HEK293 (cell line): ENCODE measurements at regions not wholly inside any gene's neighbourhood (a gene's known extent, or its start where the extent isn't known, plus 50 kb on each side); places are given as distances from the start of the nearest gene placed in this dataset.

Experiments used
- KLF10 ChIP-seq: fragments of 450-650 bp; IDR thresholded peaks from 2 replicates; pipeline ENCODE4 v1.5.1; 2018; ENCODE audit warnings: missing biosample characterization, mild to moderate bottlenecking, missing genetic modification characterization
- TSHZ1 ChIP-seq: fragments of 450-650 bp; formaldehyde crosslinking; IDR thresholded peaks from 2 replicates; pipeline ENCODE4 v1.5.1; 2016; ENCODE audit warnings: missing biosample characterization, missing genetic modification characterization, borderline replicate concordance
- ZEB2 ChIP-seq: fragments of 450-650 bp; formaldehyde crosslinking; IDR thresholded peaks from 2 replicates; pipeline ENCODE4 v1.5.1; 2016; ENCODE audit warnings: missing biosample characterization, missing genetic modification characterization
- ZNF24 ChIP-seq: fragments of 450-650 bp; formaldehyde crosslinking; IDR thresholded peaks from 2 replicates; pipeline ENCODE4 v1.5.1; 2016; ENCODE audit warnings: missing biosample characterization, missing genetic modification characterization
- ZSCAN16 ChIP-seq: fragments of 450-650 bp; formaldehyde crosslinking; IDR thresholded peaks from 2 replicates; pipeline ENCODE4 v1.5.1; 2016; ENCODE audit warnings: missing biosample characterization, missing genetic modification characterization
- TF ChIP-seq, protein P1 (sequence below): fragments of 450-650 bp; formaldehyde crosslinking; IDR thresholded peaks from 2 replicates; pipeline ENCODE4 v1.5.1; 2016; ENCODE audit warnings: missing biosample characterization, missing genetic modification characterization

DNA sequence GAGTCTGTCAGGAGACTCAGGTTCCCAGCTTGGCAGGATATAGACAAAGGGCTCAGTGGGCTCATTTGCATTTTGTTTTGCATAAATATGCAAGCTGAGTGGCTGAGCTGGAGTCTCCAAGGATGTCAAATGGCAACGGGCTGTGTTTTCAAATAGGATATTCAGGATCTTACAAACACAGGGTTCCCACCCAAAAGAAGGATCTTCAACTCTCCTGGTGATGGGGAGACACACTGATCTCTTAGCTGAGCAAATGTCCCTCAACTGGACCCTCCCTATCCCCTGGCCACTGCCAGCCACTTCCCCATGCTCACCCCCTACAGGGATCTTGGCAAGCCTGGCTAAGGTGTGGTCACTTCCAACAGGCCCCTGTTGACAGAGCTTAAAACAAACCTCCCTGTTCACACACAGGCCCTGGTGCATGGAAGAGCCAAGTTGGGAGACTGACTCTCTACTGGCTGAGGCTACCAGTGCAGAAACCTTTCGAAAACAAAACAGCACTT is 61.6 kb downstream of the SOX9 start:
- no peak for TF ChIP-seq KLF10 (tag by site-specific recombination)
- TF ChIP-seq ZEB2 (tag by site-specific recombination), result no peak
- TF ChIP-seq, protein P1, sequence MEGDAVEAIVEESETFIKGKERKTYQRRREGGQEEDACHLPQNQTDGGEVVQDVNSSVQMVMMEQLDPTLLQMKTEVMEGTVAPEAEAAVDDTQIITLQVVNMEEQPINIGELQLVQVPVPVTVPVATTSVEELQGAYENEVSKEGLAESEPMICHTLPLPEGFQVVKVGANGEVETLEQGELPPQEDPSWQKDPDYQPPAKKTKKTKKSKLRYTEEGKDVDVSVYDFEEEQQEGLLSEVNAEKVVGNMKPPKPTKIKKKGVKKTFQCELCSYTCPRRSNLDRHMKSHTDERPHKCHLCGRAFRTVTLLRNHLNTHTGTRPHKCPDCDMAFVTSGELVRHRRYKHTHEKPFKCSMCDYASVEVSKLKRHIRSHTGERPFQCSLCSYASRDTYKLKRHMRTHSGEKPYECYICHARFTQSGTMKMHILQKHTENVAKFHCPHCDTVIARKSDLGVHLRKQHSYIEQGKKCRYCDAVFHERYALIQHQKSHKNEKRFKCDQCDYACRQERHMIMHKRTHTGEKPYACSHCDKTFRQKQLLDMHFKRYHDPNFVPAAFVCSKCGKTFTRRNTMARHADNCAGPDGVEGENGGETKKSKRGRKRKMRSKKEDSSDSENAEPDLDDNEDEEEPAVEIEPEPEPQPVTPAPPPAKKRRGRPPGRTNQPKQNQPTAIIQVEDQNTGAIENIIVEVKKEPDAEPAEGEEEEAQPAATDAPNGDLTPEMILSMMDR (tag by site-specific recombination), result no peak
- no peak for TF ChIP-seq TSHZ1 (tag by site-specific recombination)
- TF ChIP-seq ZNF24 (tag by site-specific recombination), result no peak
- no peak for TF ChIP-seq ZSCAN16 (tag by site-specific recombination)
